ENCODE measurements at regions not wholly inside any gene's neighbourhood (a gene's known extent, or its start where the extent isn't known, plus 50 kb on each side); places are given as distances from the start of the nearest gene placed in this dataset.

- DNase-seq, result no peak
These were observed 100.5 kb upstream of the DAB2 start for GRCh38 chr5:39525271-39525670.

GRCh38 chr5:39523821-39524220 lies 99.0 kb upstream of the DAB2 start:
- no peak for DNase-seq

- DNase-seq, result no peak
These were observed 97.3 kb upstream of the DAB2 start for GRCh38 chr5:39521940-39522590.

- DNase-seq, result no peak
These were observed 96.5 kb upstream of the DAB2 start for GRCh38 chr5:39521098-39521860.

GRCh38 chr5:39520232-39520572 lies 95.4 kb upstream of the DAB2 start:
- no peak for DNase-seq

- no peak for DNase-seq
These were observed 94.9 kb upstream of the DAB2 start for GRCh38 chr5:39519566-39520231.

GRCh38 chr5:39519079-39519478 lies 94.3 kb upstream of the DAB2 start:
- DNase-seq, result no peak

GRCh38 chr5:39518516-39518915 lies 93.7 kb upstream of the DAB2 start:
- no peak for DNase-seq

- DNase-seq, result no peak
These were observed 93.0 kb upstream of the DAB2 start for GRCh38 chr5:39517800-39518199.

- DNase-seq, result no peak
These were observed 91.1 kb upstream of the DAB2 start for GRCh38 chr5:39515881-39516280.

GRCh38 chr5:39513236-39513635 lies 88.5 kb upstream of the DAB2 start:
- DNase-seq, result no peak

- no peak for DNase-seq
These were observed 81.4 kb upstream of the DAB2 start for GRCh38 chr5:39506211-39506610.

GRCh38 chr5:39505791-39506190 lies 81.0 kb upstream of the DAB2 start:
- DNase-seq, result no peak

GRCh38 chr5:39505363-39505762 lies 80.6 kb upstream of the DAB2 start:
- DNase-seq, result no peak

GRCh38 chr5:39503155-39503554 lies 78.4 kb upstream of the DAB2 start:
- DNase-seq, result no peak

GRCh38 chr5:39502704-39503103 lies 77.9 kb upstream of the DAB2 start:
- DNase-seq, result no peak

- no peak for DNase-seq
These were observed 76.6 kb upstream of the DAB2 start for GRCh38 chr5:39501397-39501796.

- DNase-seq, result no peak
These were observed 75.9 kb upstream of the DAB2 start for GRCh38 chr5:39500551-39501175.

- DNase-seq, result no peak
These were observed 73.6 kb upstream of the DAB2 start for GRCh38 chr5:39498278-39498952.

GRCh38 chr5:39497322-39497721 lies 72.5 kb upstream of the DAB2 start:
- DNase-seq, result no peak

- no peak for DNase-seq
These were observed 70.4 kb upstream of the DAB2 start for GRCh38 chr5:39495227-39495626.

- DNase-seq, result no peak
These were observed 69.8 kb upstream of the DAB2 start for GRCh38 chr5:39494534-39494933.

- no peak for DNase-seq
These were observed 69.3 kb upstream of the DAB2 start for GRCh38 chr5:39494107-39494510.
